ENCODE measurements at regions not wholly inside any gene's neighbourhood (a gene's known extent, or its start where the extent isn't known, plus 50 kb on each side); places are given as distances from the start of the nearest gene placed in this dataset.

- DNase-seq (ENCODE audit: low spot score) = no peak
- Histone ChIP-seq H3K36me3 (no peaks in the 10 kb centered on the region), H3K4me3 (no peak overlapping the region), H3K4me1 (peaks cover 0 to 7% of the 10 kb centered on the region in 2 donors), H3K9me3 (no peaks in the 10 kb centered on the region), H3K27ac (no peak overlapping the region), H3K27me3 (no peaks in the 10 kb centered on the region)
- no peak for TF ChIP-seq CTCF (IDR thresholded peaks at IDR 0.05)
These were observed 82.9 kb upstream of the GDF10 start for GRCh38 chr10:47217113-47217512.

GRCh38 chr10:47218803-47219202, 81.2 kb upstream of the GDF10 start:
- no peaks in the 10 kb centered on the region for H3K9me3 ChIP-seq

GRCh38 chr10:47222461-47222860, 77.5 kb upstream of the GDF10 start:
- H3K9me3 ChIP-seq = no peaks in the 10 kb centered on the region
- no peaks in the 10 kb centered on the region for H3K4me1 ChIP-seq
- DNase-seq (ENCODE audit: low spot score) = peak; percentile 13
- H3K4me3 ChIP-seq = no peak overlapping the region
- H3K27me3 ChIP-seq = no peaks in the 10 kb centered on the region
- no peaks in the 10 kb centered on the region for H3K36me3 ChIP-seq
- no peak for TF ChIP-seq CTCF (IDR thresholded peaks at IDR 0.05)
- no peak overlapping the region for H3K27ac ChIP-seq

More at GRCh38 chr10:47218803-47219202, 81.2 kb upstream of the GDF10 start:
- Histone ChIP-seq H3K4me1 (peaks cover 0 to 7% of the 10 kb centered on the region in 2 donors), H3K36me3 (no peaks in the 10 kb centered on the region), H3K27ac (no peak overlapping the region), H3K4me3 (no peak overlapping the region), H3K27me3 (no peaks in the 10 kb centered on the region)
- TF ChIP-seq CTCF (IDR thresholded peaks at IDR 0.05) = no peak
- DNase-seq (ENCODE audit: low spot score) = peak; percentile 40

DNA sequence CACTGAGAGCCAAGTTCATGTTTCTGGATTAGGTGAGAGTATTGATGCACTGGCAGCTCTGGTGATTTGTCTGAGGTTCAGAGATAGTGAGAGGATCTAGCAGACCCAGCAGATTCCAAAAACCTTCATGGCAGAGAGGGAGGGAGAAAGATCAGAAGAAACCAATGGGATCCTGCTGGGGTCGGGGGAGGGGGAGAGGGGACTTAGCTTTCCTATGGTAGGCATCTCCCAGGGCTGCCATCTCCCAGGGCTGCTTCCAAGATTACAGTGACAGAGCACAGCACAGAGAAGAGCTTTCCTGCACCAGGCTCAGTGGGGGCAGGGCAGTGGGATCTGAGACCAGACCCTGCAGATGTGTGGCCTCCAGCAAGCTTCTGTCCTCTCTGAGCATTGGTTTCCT, 76.8 kb upstream of the GDF10 start:
- H3K4me1 ChIP-seq = no peaks in the 10 kb centered on the region
- peak; percentile 4 for DNase-seq (ENCODE audit: low spot score)
- H3K9me3 ChIP-seq = no peaks in the 10 kb centered on the region
- H3K27me3 ChIP-seq = no peaks in the 10 kb centered on the region
- H3K27ac ChIP-seq = no peak overlapping the region
- H3K36me3 ChIP-seq = no peaks in the 10 kb centered on the region
- TF ChIP-seq CTCF (IDR thresholded peaks at IDR 0.05) = no peak
- H3K4me3 ChIP-seq = no peak overlapping the region

DNA sequence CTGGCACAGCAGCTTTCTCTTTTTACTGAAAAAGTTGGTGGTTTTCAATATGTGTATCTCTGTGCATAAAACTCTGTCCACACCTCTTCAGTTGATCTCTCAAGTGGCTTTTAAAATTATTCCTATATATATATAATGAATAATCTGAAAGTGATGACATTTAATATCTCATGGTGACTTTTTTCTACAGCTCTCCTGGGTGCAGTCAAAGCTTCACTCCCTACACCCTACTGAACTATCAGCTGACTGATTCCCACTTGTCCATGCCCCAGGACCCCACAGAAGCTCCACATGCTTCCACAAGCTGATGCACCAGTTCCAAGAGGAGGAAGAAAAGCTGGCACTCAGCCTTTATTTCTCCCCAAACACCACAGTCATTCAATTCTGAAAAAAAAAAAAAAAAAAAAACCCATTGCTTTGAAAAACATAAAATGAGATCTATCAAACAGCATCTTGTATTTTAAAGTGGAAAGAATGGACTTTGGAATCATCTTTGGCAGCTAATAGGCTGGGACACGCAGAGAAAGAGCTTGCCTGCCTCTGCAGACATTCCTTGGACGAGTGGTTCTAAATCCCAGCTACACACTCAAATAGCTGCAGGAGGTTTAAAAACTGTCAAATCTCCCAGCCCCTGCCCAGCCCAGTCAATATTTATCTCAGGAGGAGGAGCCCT, 75.3 kb upstream of the GDF10 start:
- H3K27ac ChIP-seq = no peak overlapping the region
- H3K9me3 ChIP-seq = peaks cover 0 to 7% of the 10 kb centered on the region in 2 donors
- no peak overlapping the region for H3K4me3 ChIP-seq
- TF ChIP-seq CTCF (IDR thresholded peaks at IDR 0.05) = no peak
- no peaks in the 10 kb centered on the region for H3K36me3 ChIP-seq
- no peaks in the 10 kb centered on the region for H3K4me1 ChIP-seq
- no peak for DNase-seq (ENCODE audit: low spot score)
- H3K27me3 ChIP-seq = no peaks in the 10 kb centered on the region

All from right atrium auricular region (tissue), 2 donors.